ENCODE measurements at regions not wholly inside any gene's neighbourhood (a gene's known extent, or its start where the extent isn't known, plus 50 kb on each side); places are given as distances from the start of the nearest gene placed in this dataset.
"Not testable (repeated sequence)": the region's sequence is repeated elsewhere in the genome, so short reads cannot be mapped to it uniquely, and the experiment has no call there.

DNA sequence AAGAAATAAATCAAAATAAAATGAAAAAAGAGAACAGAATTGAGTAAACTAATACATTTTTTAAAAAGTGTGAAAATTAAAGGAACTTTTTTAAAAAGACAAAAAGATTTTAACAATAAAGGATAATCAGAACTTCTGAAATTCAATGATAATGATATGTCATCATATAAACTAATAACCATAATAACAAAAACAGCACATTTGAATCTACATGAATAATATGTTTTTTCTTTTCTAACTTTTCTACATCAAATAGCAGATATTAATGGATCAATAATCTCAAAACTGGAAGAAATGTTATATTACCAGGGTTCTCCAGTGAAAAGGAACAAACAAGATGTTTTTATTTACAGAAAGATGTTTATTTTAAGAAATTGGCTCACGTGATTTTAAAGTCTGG is 903.3 kb upstream of the MIR17HG start:
- DNase-seq: no peak

DNA sequence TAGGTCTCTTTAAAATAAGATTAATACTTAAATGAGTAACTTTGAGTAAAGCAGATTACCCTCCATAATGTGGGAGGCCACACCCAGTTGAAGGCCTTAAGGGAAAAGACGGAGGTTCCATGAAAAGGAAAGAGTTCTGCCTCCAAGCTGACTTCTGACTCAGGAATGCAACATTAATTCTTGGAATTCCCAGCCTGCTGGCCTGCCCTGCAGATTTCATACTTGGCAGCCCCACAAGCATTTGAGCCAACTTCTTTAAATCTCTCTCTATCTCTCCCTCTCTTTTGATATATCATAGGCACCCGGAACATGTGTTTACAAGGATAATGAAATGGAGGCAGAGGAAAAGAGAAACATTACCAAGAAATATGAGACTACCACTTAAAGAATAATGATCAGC is 902.3 kb upstream of the MIR17HG start:
- no peak for DNase-seq

DNA sequence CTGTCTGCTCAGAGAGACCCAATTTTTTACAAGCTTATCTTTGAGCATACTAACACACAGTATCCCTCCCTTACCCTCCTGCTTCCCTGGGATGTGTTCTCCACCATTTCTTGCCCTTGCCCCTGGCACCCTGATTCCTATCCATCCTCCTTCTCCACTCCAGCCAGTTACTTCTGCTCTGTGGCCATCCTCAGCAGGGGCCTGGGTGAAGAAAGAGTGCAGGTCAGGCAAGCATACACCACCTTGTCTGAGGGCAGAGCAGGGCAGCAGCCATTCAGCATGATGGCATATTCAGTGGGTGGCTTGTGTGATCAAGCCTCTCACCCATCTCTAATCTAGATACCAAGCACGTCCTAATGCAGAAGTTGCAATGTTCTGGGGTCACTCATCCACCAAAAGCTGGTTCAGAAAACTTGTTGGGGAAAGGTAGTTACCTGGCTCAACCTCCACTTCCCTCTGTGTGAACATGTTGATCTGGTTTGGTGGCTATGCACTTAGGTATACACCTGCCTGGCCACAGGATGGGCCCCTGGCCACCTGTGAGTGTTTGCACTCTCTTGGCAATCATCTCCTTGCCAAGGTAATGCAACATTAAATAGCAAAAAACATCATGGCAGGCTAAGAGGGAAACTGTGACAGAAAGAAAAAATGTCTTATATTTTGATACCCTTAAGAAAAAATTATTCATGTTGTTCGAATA is 900.3 kb upstream of the MIR17HG start:
- no peak for DNase-seq

DNA sequence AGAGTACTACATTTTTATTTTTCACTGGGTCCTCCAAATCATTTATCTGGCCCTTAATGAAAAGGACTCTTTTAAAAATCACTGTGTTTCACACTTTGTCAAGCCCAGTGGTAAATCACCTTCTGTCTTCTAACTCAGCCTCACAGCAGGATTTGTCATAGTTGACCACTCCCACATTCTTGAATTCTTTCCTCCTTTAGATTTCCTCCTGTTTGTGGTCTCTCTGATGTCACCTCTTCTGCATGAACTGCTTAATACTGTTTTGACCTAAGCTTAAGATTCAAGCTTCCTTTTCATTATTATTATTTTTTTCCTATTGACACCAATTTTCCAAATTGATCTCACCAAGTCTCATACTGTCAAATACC is 899.8 kb upstream of the MIR17HG start:
- no peak for DNase-seq

DNA sequence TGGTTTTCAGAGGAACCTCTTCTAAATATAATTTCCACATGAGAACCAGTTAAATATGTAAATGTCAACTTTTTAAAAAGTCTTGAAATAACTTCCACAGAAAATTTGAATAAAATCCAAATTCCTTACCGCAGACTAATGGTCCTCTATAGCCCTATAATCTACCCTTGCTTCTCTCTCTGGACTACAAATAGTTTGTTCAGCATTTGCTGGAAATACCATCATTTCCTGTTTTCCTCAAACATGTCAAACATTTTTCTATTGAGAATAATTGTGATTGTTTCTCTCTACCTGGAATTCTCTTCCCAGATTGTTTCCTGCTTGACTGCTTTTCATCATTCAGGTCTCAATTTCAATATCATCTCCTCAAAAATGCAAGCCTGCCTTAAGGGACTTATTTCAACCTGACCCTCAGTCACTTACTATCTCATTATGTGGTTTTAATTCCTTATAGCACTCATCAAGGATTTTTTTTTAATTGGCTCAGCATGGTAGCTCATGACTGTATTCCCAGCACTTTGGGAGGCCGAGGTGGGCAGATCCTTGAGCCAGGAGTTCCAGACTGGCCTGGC is 898.9 kb upstream of the MIR17HG start:
- DNase-seq: no peak

DNA sequence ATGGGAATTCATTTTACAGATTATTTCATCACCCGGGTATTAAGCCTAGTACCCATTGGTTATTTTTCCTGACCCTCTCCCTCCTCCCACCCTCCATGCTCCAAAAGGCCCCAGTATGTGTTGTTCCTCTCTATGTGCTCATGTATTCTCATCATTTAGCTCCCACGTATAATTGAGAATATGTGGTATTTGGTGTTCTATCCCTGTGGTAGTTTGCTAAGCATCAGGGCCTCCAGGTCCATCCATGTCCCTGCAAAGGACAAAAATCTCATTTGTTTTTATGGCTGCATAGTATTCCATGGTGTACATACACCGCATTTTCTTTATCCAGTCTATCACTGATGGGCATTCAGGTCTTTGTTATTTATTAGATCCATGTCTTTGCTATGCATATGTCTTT is 894.1 kb upstream of the MIR17HG start:
- no peak for DNase-seq

DNA sequence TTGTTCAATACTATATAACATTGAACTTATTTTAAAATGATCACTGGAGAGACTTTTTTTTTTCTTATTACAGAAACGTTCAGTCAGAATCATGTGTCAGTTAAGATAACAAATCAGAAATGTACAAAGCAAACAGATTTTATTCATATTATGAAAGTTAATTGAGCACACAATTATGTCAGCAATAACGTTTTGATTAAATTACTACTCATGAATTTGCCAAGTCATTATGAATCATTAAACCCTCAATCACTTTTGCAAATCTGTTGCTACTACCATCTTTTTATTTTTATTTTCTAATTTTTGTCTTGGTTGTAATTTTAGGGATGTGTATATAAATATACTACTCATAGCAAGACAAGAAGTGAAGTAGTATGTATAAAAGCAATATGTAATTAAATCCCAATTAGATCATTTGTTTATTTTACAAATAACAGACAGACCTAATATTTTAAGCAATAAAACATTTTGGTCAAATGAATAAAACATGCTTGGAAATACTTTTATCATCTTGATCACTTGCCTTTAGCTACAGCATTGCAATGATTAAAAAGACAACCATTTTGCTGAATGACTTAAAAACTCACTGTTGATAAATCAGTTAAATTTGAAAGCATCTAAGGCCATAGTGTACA is 893.4 kb upstream of the MIR17HG start:
- DNase-seq: no peak

DNA sequence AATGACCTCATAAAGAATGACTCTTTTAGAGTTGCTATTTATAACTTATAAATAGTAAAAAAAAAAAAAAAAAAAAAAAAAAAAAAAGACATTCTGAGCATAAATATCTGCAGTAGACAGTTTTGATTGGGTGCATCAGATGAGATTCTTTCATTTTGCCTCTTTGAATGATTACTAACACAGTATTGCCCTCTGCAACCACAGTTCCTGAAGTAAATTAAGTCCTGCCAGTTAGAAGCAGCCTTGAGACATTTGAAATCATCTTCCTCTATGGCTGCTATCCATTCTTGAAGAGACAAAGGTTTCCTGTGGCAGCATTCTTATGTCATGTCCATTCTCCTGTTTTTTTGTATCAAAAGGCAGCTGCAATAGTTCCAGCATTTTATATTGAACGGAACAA is 892.4 kb upstream of the MIR17HG start:
- no peak for DNase-seq

DNA sequence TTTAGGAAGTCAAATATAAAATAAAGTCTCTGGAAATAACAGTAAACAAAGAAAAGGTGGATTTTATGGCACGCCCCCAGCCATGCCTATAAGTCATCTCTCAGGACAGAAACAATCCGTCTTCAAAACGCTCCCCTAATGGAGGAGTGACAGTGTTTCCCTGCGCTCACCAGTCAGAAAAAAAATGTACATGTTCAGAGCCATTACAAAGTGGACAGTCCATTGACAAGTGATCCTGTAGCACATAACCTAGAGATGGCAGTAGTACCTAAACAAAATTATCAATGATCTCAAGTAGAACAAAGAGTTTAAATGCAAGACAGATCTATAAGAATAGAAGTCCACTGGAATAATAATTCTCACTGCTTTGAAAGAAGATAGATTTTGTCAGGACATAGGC is 891.7 kb upstream of the MIR17HG start:
- no peak for DNase-seq

DNA sequence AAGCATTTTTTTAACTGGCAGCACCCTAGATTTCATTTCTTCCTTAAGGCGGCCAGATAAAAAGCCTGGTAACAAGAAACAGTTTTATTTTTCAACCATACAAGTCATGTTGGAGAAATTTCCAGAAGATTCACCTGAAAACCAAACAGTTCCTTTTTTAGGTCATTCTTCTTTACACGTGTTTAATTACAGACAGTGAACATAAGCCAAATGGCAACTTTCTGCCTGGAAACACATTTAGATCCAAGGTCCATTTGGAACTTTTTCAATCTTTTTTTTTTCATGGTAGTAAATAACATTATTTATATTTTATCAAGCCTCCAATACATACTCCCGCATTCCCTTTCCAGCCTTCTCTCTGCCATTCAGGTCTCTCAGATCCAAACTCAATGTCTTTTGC is 886.1 kb upstream of the MIR17HG start:
- no peak for DNase-seq

DNA sequence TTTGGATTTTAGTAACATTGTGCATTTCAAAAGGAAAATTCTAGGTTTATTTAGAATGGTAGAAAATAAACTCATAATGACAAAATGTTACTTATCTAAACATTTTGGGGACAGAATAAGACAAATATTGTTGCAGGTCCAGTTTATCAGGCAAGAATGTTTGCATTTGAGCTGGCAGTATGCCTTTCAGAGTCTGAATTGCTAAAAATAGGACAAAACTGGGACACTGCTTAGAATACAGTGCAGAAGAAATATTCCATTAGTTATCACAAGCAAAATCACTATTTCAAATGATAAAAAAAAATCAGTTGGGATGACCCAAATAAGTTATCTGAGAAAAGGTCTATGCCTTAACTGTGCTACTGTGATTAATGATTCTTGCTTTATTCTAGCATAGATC is 870.3 kb upstream of the MIR17HG start:
- no peak for DNase-seq

DNA sequence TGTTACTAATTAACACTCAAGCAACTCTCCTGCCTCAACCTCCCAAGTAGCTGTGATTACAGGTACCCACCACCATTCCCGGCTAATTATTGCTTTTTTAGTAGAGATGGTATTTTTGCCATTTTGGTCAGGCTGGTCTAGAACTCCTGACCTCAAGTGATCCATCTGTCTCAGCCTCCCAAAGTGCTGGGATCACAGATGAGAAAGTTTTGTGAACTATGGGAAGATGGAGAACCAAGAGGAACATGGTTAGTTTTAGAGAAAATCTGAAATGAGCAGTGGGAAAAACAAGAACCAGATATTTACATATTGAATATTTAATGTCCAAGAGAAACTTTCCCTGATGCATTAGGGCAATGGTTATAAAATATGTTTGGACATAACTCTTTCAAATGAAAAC is 863.6 kb upstream of the MIR17HG start:
- DNase-seq: no peak

DNA sequence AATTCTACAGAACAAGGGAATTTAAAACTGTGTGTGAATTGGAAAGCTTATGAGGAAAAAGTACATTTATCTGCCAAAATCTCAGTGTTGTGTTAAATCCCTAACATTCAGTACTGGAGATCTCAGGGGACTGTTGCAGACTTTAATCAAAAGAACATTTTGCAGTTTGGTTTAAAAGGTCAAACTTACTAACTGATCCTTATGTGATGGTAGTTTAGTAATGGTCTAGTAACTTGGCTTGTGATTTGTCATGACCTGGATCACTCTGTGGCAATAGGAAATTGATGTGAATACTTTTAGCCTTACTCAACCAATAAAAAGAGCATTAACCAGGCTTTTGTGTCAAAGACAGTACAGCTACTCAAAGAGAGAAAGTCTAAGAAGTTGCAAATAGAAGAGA is 862.1 kb upstream of the MIR17HG start:
- DNase-seq: no peak

DNA sequence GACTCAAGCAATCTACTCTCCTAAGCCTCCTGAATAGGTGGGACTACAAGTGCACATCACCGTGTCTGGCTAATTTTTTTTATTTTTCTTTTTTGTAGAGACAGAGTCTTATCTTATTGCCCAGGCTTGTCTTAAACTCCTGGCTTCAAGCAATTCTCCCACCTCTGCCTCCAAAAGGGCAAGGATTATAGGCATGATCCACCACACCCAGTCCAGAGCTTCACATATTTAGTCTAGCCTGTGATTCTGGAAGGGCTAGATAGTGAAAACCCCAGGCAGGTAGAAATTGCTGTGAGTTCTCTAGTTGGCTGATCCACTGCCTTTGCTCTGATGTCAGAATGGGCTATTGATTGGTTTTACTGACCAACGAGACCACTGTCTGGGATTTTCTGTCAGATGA is 854.6 kb upstream of the MIR17HG start:
- no peak for DNase-seq

DNA sequence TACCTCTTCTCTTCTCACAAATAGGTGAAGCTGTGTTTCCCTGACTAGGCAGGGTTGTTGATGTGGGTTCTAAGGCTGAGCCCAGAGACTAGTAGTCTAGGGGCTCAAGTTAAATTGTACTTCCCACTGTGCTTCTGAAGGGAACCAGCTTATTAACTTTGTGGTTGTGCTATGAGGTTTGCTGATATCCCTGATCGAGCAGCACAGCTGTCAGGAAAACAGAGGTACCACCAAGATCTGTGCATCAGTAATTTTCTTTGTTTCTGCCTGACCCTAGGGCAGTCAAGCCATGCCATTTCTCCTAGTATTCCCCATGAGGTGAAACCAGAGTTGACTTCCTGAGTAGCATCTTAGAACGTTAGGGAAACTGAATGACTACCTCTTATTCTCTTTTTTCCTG is 853.8 kb upstream of the MIR17HG start:
- no peak for DNase-seq

DNA sequence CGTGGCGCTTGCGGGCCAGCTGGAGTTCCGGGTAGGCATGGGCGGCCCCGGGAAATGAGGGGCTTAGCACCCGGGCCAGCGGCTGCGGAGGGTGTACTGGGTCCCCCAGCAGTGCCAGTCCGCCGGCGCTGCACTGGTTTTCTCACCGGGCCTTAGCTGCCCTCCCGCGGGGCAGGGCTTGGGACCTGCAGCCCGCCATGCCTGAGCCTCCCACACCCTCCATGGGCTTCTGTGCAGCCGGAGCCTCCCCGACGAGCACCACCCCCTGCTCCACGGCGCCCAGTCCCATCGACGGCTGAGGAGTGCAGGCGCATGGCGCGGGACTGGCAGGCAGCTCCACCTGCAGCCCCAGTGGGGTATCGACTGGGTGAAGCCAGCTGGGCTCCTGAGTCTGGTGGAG is 852.6 kb upstream of the MIR17HG start:
- DNase-seq: not testable (repeated sequence)

DNA sequence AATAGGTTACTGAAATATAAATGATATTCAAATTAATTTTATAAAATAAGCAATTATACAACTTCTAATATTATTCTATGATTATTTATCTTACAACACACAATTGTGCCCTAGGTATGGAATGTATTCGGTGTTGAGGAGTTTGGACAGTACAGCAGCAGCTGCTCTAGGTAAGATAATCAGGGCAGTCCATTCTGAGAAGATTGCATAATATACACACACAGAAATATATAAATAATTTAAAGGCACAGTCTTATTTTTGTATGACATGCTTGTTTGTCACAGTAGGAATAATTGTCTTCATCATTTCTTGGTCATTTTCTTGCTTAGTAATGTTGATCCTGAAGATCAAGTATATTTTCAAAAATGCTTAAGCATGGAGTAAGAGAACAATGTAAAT is 849.4 kb upstream of the MIR17HG start:
- no peak for DNase-seq

DNA sequence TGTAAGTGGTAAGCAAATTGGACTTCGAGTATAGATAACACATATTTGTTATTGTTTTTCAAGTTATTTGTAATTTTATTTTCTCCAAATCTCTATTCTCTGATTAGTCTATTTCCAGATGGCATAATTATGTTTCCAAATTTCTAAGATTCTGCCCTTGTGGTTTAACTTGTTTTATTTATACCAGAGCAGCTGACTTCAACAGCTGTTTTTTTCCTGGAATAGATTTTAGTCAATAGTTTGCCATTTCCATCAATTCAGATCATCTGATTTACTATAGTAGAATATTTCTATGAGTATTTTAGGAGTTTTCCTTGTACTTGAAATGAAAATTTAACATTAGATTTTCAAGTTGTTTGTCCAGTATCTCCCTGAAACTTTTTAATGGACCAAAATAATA is 848.7 kb upstream of the MIR17HG start:
- DNase-seq: no peak

DNA sequence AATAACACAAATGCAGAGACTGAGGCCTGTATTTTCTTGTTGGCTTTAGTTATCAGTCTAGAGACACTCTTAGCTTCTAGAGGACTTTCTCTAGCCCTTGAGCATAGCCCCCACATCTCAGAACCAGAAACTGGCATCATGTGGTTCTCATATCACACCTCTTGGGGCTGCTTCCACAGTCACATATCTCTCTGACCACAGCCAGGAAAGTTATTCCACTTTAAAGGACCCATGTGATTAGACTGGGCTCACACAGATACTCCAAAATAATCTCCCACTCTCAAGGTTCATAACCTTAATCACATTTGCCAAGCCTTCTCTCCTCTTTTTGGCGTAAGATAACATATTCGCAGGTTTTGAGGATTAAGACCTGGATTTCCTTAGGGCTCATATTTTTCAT is 846.9 kb upstream of the MIR17HG start:
- no peak for DNase-seq

DNA sequence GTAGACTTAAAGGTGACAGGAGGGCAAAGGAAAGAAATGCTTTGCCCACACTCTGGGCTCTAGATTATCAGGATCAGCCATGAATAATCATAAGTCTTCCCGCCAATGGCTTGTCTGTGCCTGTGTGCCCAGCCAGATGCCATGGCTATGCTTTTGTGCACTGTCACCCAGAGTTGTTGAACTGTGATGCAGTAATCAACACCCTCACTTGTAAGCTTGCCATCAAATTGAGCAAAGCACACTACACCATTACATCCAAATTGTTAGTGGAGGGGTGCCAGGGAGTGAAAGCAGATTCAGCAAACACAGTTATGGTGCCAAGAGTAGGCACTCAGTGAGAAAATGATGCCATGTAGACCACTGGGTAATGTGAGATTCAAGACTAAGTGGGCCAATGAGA is 845.3 kb upstream of the MIR17HG start:
- DNase-seq: no peak

DNA sequence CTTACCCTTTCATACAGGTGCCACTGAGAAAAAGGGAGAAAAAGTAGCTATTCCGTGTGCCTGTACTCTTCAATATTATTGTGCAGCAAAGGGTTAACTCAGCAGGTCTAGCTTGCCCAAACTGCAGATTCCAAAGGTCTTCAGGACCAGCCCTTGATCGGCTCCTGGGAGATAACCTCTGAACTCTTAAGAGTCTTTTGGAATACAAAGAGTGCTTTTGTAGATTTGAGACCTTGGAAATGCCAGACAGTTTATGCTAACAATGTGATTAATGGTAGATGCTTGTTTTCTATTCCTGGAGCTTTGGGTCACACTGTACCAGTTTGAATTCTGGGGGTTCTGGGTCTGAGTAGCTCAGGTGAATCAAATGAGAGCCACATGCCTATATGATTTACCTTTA is 844.7 kb upstream of the MIR17HG start:
- DNase-seq: no peak

DNA sequence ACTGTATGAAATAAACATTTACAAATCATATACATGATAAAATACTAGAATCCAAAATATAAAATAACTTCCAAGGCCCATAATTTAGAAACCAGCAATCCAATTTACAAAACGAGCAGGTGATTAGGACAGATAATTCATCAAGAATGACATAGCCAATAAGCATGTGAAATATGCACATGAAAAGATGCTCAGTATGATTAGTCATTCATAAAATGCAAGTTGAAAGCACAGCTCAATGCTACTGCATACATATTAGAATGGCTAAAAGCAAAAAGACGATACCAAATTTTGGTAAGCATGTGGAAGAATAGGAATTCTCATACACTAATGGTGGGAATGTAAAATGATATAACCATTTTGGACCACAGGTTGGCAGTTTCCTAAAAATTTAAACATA is 837.2 kb upstream of the MIR17HG start:
- no peak for DNase-seq

DNA sequence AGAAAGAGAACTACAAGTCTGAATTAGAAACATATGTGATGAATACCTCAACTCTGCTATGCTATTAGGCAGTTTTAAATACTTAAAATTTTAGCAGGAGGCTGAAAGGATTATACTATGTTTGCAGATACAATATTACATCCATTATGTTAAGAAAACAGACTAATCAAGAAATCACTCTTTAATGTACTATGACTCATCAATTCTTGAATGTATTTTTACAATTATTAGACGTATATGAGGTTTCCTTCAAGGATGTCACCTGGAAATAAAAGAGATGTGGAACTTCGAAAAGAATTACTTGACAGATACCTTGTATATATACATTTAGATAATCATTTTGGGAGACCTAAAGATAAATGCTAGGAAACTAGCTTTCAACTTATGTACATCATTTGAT is 835.6 kb upstream of the MIR17HG start:
- no peak for DNase-seq

DNA sequence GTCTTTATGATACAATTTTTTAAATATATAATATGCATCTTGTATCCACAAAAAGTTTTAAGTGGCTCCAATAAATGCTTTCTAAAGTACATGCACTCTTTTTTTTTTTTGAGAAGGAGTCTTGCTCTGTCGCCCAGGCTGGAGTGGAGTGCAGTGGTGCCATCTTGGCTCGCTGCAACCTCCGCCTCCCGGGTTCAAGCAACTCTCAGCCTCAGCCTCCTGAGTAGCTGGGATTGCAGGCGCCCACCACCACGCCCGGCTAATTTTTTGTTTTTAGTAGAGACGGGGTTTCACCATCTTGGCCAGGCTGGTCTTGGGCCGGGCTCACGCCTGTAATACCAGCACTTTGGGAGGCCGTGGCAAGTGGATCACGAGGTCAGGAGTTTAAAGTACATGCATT is 832.8 kb upstream of the MIR17HG start:
- not testable (repeated sequence) for DNase-seq

DNA sequence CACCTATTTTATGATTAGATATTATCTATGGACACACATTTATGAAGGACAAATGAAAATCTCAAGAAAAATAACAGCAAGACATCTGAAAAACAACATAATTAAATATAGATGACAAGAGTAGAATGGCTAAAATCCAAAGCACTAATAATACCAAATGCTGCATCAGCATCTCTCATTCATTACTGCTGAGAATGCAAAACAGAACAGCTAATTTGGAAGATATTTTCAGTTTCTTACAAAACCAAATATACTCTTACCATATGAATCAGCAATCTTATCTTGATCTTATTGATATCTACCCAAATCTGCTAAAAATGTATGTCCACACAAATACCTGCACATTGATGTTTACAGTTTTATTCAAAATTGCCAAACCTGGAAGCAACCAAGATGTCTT is 829.1 kb upstream of the MIR17HG start:
- no peak for DNase-seq

Data from NCI-H1694 treated with DMSO at 0.1 percent for 48 hours (cell line).